Thyroid gland (tissue), 4 donors: ENCODE measurements at regions not wholly inside any gene's neighbourhood (a gene's known extent, or its start where the extent isn't known, plus 50 kb on each side); places are given as distances from the start of the nearest gene placed in this dataset.

Source experiments
- DNase-seq, 2 donors: peaks; one replicate each; pipeline ENCODE4 v3.0.0-alpha.2; 2019
- H3K27ac ChIP-seq, 3 donors: fragments of 200-600 bp; sonication (generic); 1 replicate in 2 of 3; 2 replicates in 1 of 3; pipeline ENCODE4 v1.5.1; 2016 to 2019; ENCODE audit warnings: mild to moderate bottlenecking in 1 of 3, moderate library complexity in 1 of 3
- H3K27me3 ChIP-seq: fragments of 200-600 bp; sonication (generic); one replicate; pipeline ENCODE4 v1.5.1; 2019
- H3K36me3 ChIP-seq, 2 donors: fragments of 200-600 bp; sonication (generic); one replicate each; pipeline ENCODE4 v1.5.1; 2016 to 2019
- H3K4me1 ChIP-seq, 2 donors: fragments of 200-600 bp; sonication (generic); one replicate each; pipeline ENCODE4 v1.5.1; 2017 to 2019
- H3K4me3 ChIP-seq, 3 donors: fragments of 200-600 bp; sonication (generic); replicated peaks in 1 of 3; 1 replicate in 2 of 3; 2 replicates in 1 of 3; pipeline ENCODE4 v1.5.1; 2016; ENCODE audit warnings: mild to moderate bottlenecking in 1 of 3
- H3K9me3 ChIP-seq: fragments of 200-600 bp; sonication (generic); one replicate; pipeline ENCODE4 v1.5.1; 2017
- CTCF ChIP-seq, 6 experiments: fragments of 200-600 bp in 3 of 6; fragments of 450-650 bp in 3 of 6; sonication (generic) in 3 of 6; IDR thresholded peaks; one replicate each; pipeline ENCODE4 v1.5.1; 2016 to 2019; ENCODE audit warnings: antibody characterized with exemption in 6 of 6, mild to moderate bottlenecking in 2 of 6, inconsistent platforms in 1 of 6, moderate library complexity in 1 of 6
- POLR2A ChIP-seq, 2 donors: fragments of 450-650 bp; IDR thresholded peaks; one replicate each; pipeline ENCODE4 v1.6.1; 2017; ENCODE audit warnings: antibody characterized with exemption in 2 of 2, mild to moderate bottlenecking in 2 of 2, moderate library complexity in 1 of 2
- WGBS, 2 donors: methylation state at CpG; one replicate each; pipeline ENCODE4 v1.1.5; 2017; 5-methylcytosine and 5-hydroxymethylcytosine counted together
- intact Hi-C: fragments of 100-400 bp; cut with DNase I; formaldehyde crosslinking; loops from one replicate; pipeline ENCODE4 v1.15.1; 2023

DNA sequence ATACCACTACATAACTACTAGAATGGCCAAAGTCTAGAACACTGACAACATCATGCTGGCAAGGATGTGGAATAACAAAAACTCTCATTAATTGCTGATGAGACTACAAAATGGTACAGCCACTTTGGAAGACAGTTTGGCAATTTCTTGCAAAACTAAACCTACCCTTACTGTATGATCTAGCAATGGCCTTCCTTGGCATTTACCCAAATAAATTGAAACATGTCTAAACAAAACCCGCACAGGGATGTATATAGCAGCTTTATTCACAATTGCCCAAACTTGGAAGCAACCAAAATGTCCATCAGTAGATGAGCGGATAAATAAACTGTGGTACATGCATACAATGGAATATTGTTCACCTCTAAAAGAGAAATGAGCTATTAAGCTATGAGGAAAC is 87.9 kb upstream of the SLC24A5 start:
- intact Hi-C loops = no loop called here
- 91 to 92% methylated on average over 2 of the region's 2 CpGs for WGBS, 2 donors

GRCh38 chr15:48038221-48038620 is 82.6 kb upstream of the SLC24A5 start:
- Histone ChIP-seq H3K4me1 (no peaks in the 10 kb centered on the region), H3K27ac (no peak overlapping the region), H3K36me3 (no peaks in the 10 kb centered on the region), H3K27me3 (no peaks in the 10 kb centered on the region), H3K9me3 (no peaks in the 10 kb centered on the region), H3K4me3 (no peak overlapping the region)
- intact Hi-C loops = no loop called here
- TF ChIP-seq CTCF (IDR thresholded peaks at IDR 0.05) (no peak), POLR2A (IDR thresholded peaks at IDR 0.05) (no peak)
- no peak for DNase-seq
- WGBS, 2 donors = 73 to 89% methylated on average over 2 of the region's 2 CpGs

More for the DNA sequence above, 87.9 kb upstream of the SLC24A5 start:
- H3K9me3 ChIP-seq = no peaks in the 10 kb centered on the region
- no peaks in the 10 kb centered on the region for H3K36me3 ChIP-seq
- TF ChIP-seq CTCF (IDR thresholded peaks at IDR 0.05) (no peak), POLR2A (IDR thresholded peaks at IDR 0.05) (no peak)
- H3K27ac ChIP-seq = no peak overlapping the region
- DNase-seq = no peak
- no peaks in the 10 kb centered on the region for H3K4me1 ChIP-seq
- no peaks in the 10 kb centered on the region for H3K27me3 ChIP-seq
- H3K4me3 ChIP-seq = no peak overlapping the region

DNA sequence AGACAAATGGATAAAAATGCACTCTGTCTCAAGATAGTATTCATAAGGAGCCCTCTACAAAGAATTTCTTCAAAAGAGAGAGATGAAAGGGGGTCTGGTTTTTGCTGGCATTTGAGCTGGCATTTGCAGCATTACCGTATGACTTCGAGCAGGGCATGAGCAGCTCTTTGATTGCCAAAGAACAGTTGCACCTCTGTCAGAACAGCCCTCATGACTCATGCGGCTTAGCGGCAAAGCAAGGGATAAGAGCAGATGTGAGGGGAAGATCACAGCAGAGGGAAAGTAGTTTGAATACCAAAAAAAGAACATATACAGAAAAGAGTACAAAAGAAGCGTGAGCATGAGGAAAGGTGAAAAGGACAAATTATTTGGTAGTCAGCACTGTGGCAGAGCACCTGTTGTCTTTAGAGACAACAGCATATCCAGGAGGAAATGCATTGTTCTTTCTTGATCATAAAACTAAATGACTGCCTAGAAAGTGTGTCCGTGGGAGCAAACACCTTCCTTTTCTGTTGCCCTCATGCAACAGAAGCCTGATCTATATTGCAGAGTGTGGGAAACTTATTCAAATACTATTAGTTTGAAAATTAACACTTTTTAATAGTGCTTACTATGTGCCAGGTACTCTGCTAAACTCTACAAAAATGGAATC is 80.5 kb upstream of the SLC24A5 start:
- WGBS, 2 donors = 85 to 86% methylated on average over 6 of the region's 6 CpGs
- no peak overlapping the region for H3K27ac ChIP-seq
- DNase-seq = no peak

DNA sequence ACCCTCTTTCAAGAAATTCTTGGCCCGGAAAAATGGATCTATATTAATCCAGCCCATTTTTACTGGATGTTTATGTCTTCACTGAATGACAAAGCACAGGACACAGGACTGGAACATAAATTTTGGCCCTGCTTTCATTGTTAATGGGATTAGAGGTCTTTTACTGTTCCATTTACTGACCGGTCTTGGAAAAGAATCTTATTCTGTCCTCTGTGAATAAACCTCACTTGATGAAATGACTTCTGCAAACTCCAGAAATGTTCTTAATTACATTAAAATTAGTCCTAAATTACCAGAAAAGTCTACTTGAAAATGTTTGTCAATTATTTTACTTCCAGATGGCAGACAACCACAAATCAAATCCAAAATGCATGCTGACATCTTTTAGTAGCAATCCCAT is 79.3 kb upstream of the SLC24A5 start:
- Histone ChIP-seq H3K4me3 (no peak overlapping the region), H3K9me3 (no peaks in the 10 kb centered on the region), H3K27ac (no peak overlapping the region), H3K27me3 (no peaks in the 10 kb centered on the region), H3K4me1 (no peaks in the 10 kb centered on the region), H3K36me3 (no peaks in the 10 kb centered on the region)
- no peak for TF ChIP-seq CTCF (IDR thresholded peaks at IDR 0.05)
- no peak for TF ChIP-seq POLR2A (IDR thresholded peaks at IDR 0.05)
- WGBS, 2 donors = 85 to 98% methylated on average over 2 of the region's 2 CpGs
- intact Hi-C loops = no loop called here
- no peak for DNase-seq

More for the DNA sequence above, 80.5 kb upstream of the SLC24A5 start:
- no peaks in the 10 kb centered on the region for H3K4me1 ChIP-seq
- TF ChIP-seq CTCF (IDR thresholded peaks at IDR 0.05) = no peak
- TF ChIP-seq POLR2A (IDR thresholded peaks at IDR 0.05) = no peak
- H3K4me3 ChIP-seq = no peak overlapping the region
- no peaks in the 10 kb centered on the region for H3K9me3 ChIP-seq
- H3K27me3 ChIP-seq = no peaks in the 10 kb centered on the region
- intact Hi-C loops = no loop called here
- no peaks in the 10 kb centered on the region for H3K36me3 ChIP-seq

DNA sequence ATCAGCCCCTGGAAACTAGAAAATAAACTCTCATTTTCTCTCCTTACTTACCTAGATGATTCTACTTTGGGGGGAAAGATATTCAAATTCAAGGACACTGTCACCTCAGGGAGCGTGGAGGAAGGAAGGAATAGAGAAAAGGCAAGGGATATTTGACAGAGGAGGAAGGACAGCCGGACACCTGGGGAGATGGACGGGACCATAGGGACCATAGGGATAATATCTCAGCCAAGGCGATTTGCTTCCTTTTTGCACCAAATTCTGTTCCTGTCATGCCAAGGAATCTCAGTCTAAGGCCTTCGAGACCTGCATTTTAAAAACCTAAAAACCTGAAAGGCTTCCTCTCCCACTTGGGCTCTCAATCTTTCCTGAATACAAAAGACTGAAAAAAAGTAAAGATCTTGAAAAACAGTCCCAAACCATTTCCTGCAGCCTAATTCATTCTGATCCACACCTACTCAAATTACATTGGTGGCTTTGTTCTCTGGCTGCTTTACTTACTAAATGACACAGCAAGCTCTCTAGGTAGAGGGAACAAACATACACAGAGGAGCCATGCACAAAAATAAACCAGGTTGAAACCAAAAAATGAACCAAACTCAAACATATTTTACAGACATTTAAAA is 73.9 kb upstream of the SLC24A5 start:
- 65 to 75% methylated on average over 5 of the region's 5 CpGs for WGBS, 2 donors
- Histone ChIP-seq H3K9me3 (no peaks in the 10 kb centered on the region), H3K36me3 (no peaks in the 10 kb centered on the region), H3K4me1 (no peaks in the 10 kb centered on the region), H3K27ac (no peak overlapping the region), H3K27me3 (no peaks in the 10 kb centered on the region), H3K4me3 (no peak overlapping the region)
- intact Hi-C loops = no loop called here
- no peak for TF ChIP-seq POLR2A (IDR thresholded peaks at IDR 0.05)
- DNase-seq = no peak
